K562 (cell line): ENCODE measurements at regions not wholly inside any gene's neighbourhood (a gene's known extent, or its start where the extent isn't known, plus 50 kb on each side); places are given as distances from the start of the nearest gene placed in this dataset.

Source experiments
- ATAC-seq: fragments of 200-7000 bp; cut with Tn5 transposase; 3 replicates; pipeline ENCODE4 v1.9.1; 2020; ENCODE audit warnings: moderate library complexity
- BruUV-seq: library from RNA; stranded (reverse); fragments of 400-500 nt; replicated peaks from 2 replicates; lab custom pipeline; 2021; lab: Mats Ljungman, UMichigan
- CTCF ChIA-PET: fragments of 300-600 bp; formaldehyde crosslinking; extraction: SDS; loops from one replicate; lab custom pipeline; 2021; ENCODE audit warnings: low intra/inter-chr PET ratio; lab: Yijun Ruan, JAX
- POLR2A ChIA-PET: fragments of 300-600, 350-650 bp; sonication (Branson Sonifier 250); formaldehyde crosslinking; extraction: SDS; loops from one replicate; lab custom pipeline; 2021; ENCODE audit warnings: antibody characterized with exemption, inconsistent platforms; lab: Yijun Ruan, JAX
- DNase-seq, 4 experiments: peaks; one replicate each; pipeline versions ENCODE4 v3.0.0 to v3.0.0-alpha.2; 2011 to 2018; ENCODE audit warnings: low spot score in 3 of 4, mixed read lengths in 3 of 4; ENCODE audit errors: extremely low read depth in 1 of 4
- FAIRE-seq: peaks from 2 replicates; lab custom pipeline; 2011; peaks lifted over from hg19 to GRCh38; lab: Jason Lieb, UNC
- H2AFZ ChIP-seq: 2 replicates; pipeline ENCODE4 v1.6.0; 2011; ENCODE audit warnings: low read depth, low read length, control low read depth, inconsistent platforms
- H3K27ac ChIP-seq: fragments of 200-600 bp; 3 replicates; pipeline ENCODE4 v1.8.0; 2011; ENCODE audit warnings: low read depth, mild to moderate bottlenecking, control low read depth, inconsistent platforms, low read length, moderate library complexity, mixed read lengths; ENCODE audit errors: extremely low read depth
- H3K27me3 ChIP-seq, 2 experiments: fragments of 300-600 bp in 1 of 2; 2 replicates in 1 of 2; 3 replicates in 1 of 2; pipeline versions ENCODE4 v1.6.0 to v1.8.0; 2011; ENCODE audit warnings: inconsistent platforms in 2 of 2, low read length in 2 of 2, mild to moderate bottlenecking in 1 of 2, mixed read lengths in 1 of 2, moderate library complexity in 1 of 2; ENCODE audit not compliant: control insufficient read depth in 2 of 2, insufficient read depth in 2 of 2
- H3K36me3 ChIP-seq: fragments of 300-600 bp; 3 replicates; pipeline ENCODE4 v1.8.0; 2011; ENCODE audit warnings: mild to moderate bottlenecking, low read length, inconsistent platforms; ENCODE audit not compliant: control insufficient read depth, insufficient read depth
- H3K4me1 ChIP-seq, 2 experiments: fragments of 200-600 bp in 1 of 2; replicated peaks in 1 of 2; 2 replicates in 1 of 2; 3 replicates in 1 of 2; pipeline versions ENCODE4 v1.5.1 to v1.8.0; 2011; ENCODE audit warnings: inconsistent platforms in 2 of 2, low read length in 2 of 2, mild to moderate bottlenecking in 1 of 2, mixed read lengths in 1 of 2, moderate library complexity in 1 of 2; ENCODE audit not compliant: control insufficient read depth in 2 of 2, insufficient read depth in 2 of 2
- H3K4me2 ChIP-seq: 2 replicates; pipeline ENCODE4 v1.6.1; 2011; ENCODE audit warnings: low read length, control low read depth, inconsistent platforms, mixed read lengths; ENCODE audit not compliant: insufficient read depth
- H3K4me3 ChIP-seq: fragments of 200-600 bp; sonication (generic), shearing (Covaris generic); 2 replicates; pipeline ENCODE4 v1.5.1; 2016; ENCODE audit warnings: control low read depth, inconsistent platforms
- H3K79me2 ChIP-seq: fragments of 200-600 bp; 3 replicates; pipeline ENCODE4 v1.8.0; 2011; ENCODE audit warnings: low read length, inconsistent platforms; ENCODE audit not compliant: control insufficient read depth, insufficient read depth
- H3K9ac ChIP-seq, 2 experiments: 2 replicates each; pipeline versions ENCODE4 v1.6.0 to v1.6.1; 2011; ENCODE audit warnings: low read depth in 2 of 2, low read length in 2 of 2, control low read depth in 1 of 2, inconsistent platforms in 1 of 2, mild to moderate bottlenecking in 1 of 2, mixed read lengths in 1 of 2; ENCODE audit not compliant: insufficient read depth in 1 of 2
- H3K9me1 ChIP-seq: one replicate; pipeline ENCODE4 v1.6.0; 2011; ENCODE audit warnings: inconsistent platforms, mild to moderate bottlenecking, low read length, moderate library complexity; ENCODE audit not compliant: control insufficient read depth, insufficient read depth
- H3K9me3 ChIP-seq: replicated peaks from 2 replicates; pipeline ENCODE4 v1.5.1; 2011; ENCODE audit warnings: low read depth, low read length, inconsistent platforms; ENCODE audit not compliant: control insufficient read depth, insufficient read depth
- H4K20me1 ChIP-seq: replicated peaks from 2 replicates; pipeline ENCODE4 v1.6.1; 2011; ENCODE audit warnings: low read length, inconsistent platforms, mixed read lengths; ENCODE audit not compliant: control insufficient read depth, insufficient read depth
- CBX5 ChIP-seq: IDR thresholded peaks from 2 replicates; pipeline ENCODE4 v1.6.1; 2014; ENCODE audit warnings: low read depth, borderline replicate concordance
- DMBX1 ChIP-seq: fragments of 250-450 bp; sonication (Bioruptor Pico); IDR thresholded peaks from 2 replicates; pipeline ENCODE4 v1.8.0; 2022; ENCODE audit warnings: inconsistent platforms, mild to moderate bottlenecking, moderate library complexity, borderline replicate concordance
- IFI16 ChIP-seq: fragments of 250-450 bp; sonication (Bioruptor Pico); IDR thresholded peaks from 2 replicates; pipeline ENCODE4 v2.1.2; 2022; ENCODE audit warnings: mild to moderate bottlenecking, inconsistent platforms
- IRF1 ChIP-seq: sonication (generic); formaldehyde crosslinking; IDR thresholded peaks from 2 replicates; pipeline ENCODE4 v1.8.0; 2022; ENCODE audit warnings: missing genetic modification reagents, mild to moderate bottlenecking, borderline replicate concordance
- MECOM ChIP-seq: fragments of 250-450 bp; sonication (Bioruptor Pico); IDR thresholded peaks from 2 replicates; pipeline ENCODE4 v1.8.0; 2022; ENCODE audit warnings: inconsistent platforms
- MIER1 ChIP-seq: fragments of 450-650 bp; IDR thresholded peaks from 2 replicates; pipeline ENCODE4 v1.6.1; 2016; ENCODE audit warnings: antibody characterized with exemption, mild to moderate bottlenecking, low read depth
- MLLT1 ChIP-seq, 2 experiments: fragments of 450-650 bp; IDR thresholded peaks; 2 replicates each; pipeline ENCODE4 v1.6.1; 2016
- PRPF4 ChIP-seq: fragments of 200-400 bp; formaldehyde crosslinking; IDR thresholded peaks from one replicate; pipeline ENCODE4 v1.6.1; 2017; ENCODE audit warnings: low read length, low read depth, mild to moderate bottlenecking; ENCODE audit not compliant: insufficient read depth, poor library complexity, severe bottlenecking
- RNF2 ChIP-seq: sonication (generic); IDR thresholded peaks from 2 replicates; pipeline ENCODE4 v1.6.1; 2016
- ZBTB12 ChIP-seq: fragments of 250-450 bp; sonication (Bioruptor Pico); IDR thresholded peaks from 2 replicates; pipeline ENCODE4 v1.4.0; 2020
- ZNF121 ChIP-seq: sonication (generic); formaldehyde crosslinking; conservative IDR thresholded peaks from 2 replicates; pipeline ENCODE4 v1.8.0; 2022; ENCODE audit warnings: missing genetic modification reagents
- ZNF41 ChIP-seq: fragments of 250-450 bp; sonication (Bioruptor Pico); conservative IDR thresholded peaks from 2 replicates; pipeline ENCODE4 v1.4.0; 2020; ENCODE audit warnings: mild to moderate bottlenecking
- WGBS: fragments of 100-300 bp; shearing (Covaris generic); methylation state at CpG from one replicate; pipeline ENCODE4 v1.1.6; 2016; ENCODE audit warnings: low coverage, mixed read lengths; ENCODE audit not compliant: insufficient coverage; ENCODE audit errors: missing lambda C conversion rate; 5-methylcytosine and 5-hydroxymethylcytosine counted together
- in situ Hi-C: fragments of 300-500 bp; cut with MboI; formaldehyde crosslinking; loops from 4 replicates; pipeline ENCODE4 v1.15.0; 2018; ENCODE audit warnings: inconsistent platforms, mixed read lengths
- intact Hi-C: fragments of 100-400 bp; cut with micrococcal nuclease; formaldehyde crosslinking; loops from 2 replicates; pipeline ENCODE4 v1.14.2; 2022

- H3K27ac ChIP-seq, result no peak overlapping the region
- intact Hi-C loops, result no loop called here
- DNase-seq (no peak), ATAC-seq (no peak), FAIRE-seq (no peak)
- no peak overlapping the region for H3K9ac ChIP-seq
- no peaks in the 10 kb centered on the region for H3K4me1 ChIP-seq
- no peaks in the 10 kb centered on the region for H3K36me3 ChIP-seq
- H4K20me1 ChIP-seq, result no peaks in the 10 kb centered on the region
- no peaks in the 10 kb centered on the region for H3K9me3 ChIP-seq
- H3K9me1 ChIP-seq, result no peaks in the 10 kb centered on the region
- H3K27me3 ChIP-seq, result no peaks in the 10 kb centered on the region
- CTCF ChIA-PET, result no interaction called here
- no TSS peak for BruUV-seq
- 0% methylated on average over 3 of the region's 3 CpGs for WGBS
- H2AFZ ChIP-seq, result no peak overlapping the region
- H3K79me2 ChIP-seq, result no peaks in the 10 kb centered on the region
- H3K4me2 ChIP-seq, result no peak overlapping the region
- no peak overlapping the region for H3K4me3 ChIP-seq
- in situ Hi-C loops, result no loop called here
- no peak for TF ChIP-seq PRPF4
- no peak for TF ChIP-seq DMBX1 (CRISPR knock-in tag)
- no peak for TF ChIP-seq ZNF41
- no peak for TF ChIP-seq ZBTB12 (CRISPR knock-in tag)
- POLR2A ChIA-PET, result interaction anchor here (0.8 kb wide), 1 partner anchor 21 kb away, joined by 3 read pairs; no protein-coding TSS in a partner anchor
These were observed 141.0 kb downstream of the CARTPT start for GRCh38 chr5:71860048-71860447.

GRCh38 chr5:71861682-71862081 lies 142.6 kb downstream of the CARTPT start:
- H2AFZ ChIP-seq, result no peak overlapping the region
- no peak overlapping the region for H3K4me3 ChIP-seq
- H3K27me3 ChIP-seq, result 0 out of 5 replicates have a peak, but pooled peaks cover 0 to 4% of the 10 kb centered on the region in 2 experiments
- H3K79me2 ChIP-seq, result no peaks in the 10 kb centered on the region
- ATAC-seq (no peak), FAIRE-seq (no peak), DNase-seq (no peak)
- H4K20me1 ChIP-seq, result no peaks in the 10 kb centered on the region
- H3K4me2 ChIP-seq, result no peak overlapping the region
- H3K4me1 ChIP-seq, result no peaks in the 10 kb centered on the region
- no peaks in the 10 kb centered on the region for H3K9me3 ChIP-seq
- BruUV-seq, result no TSS peak
- intact Hi-C loops, result no loop called here
- ChIA-PET POLR2A (no interaction called here), CTCF (no interaction called here)
- H3K9ac ChIP-seq, result no peak overlapping the region
- in situ Hi-C loops, result no loop called here
- H3K27ac ChIP-seq, result no peak overlapping the region
- 0% methylated on average over 1 of the region's 1 CpG for WGBS
- no peaks in the 10 kb centered on the region for H3K36me3 ChIP-seq
- H3K9me1 ChIP-seq, result no peaks in the 10 kb centered on the region
- TF ChIP-seq IFI16 (CRISPR knock-in tag) (no peak), ZNF121 (CRISPR knock-in tag) (no peak), CBX5 (no peak), MLLT1 (IDR thresholded peaks at IDR 0.05) (no peak), MECOM (no peak), IRF1 (CRISPR knock-in tag) (no peak), RNF2 (no peak), MIER1 (no peak)
